Adrenal gland (tissue), 9 donors: ENCODE measurements at regions not wholly inside any gene's neighbourhood (a gene's known extent, or its start where the extent isn't known, plus 50 kb on each side); places are given as distances from the start of the nearest gene placed in this dataset.
"Not testable (repeated sequence)": the region's sequence is repeated elsewhere in the genome, so short reads cannot be mapped to it uniquely, and the experiment has no call there.

Experiments
- DNase-seq, 7 donors: peaks; one replicate each; pipeline ENCODE4 v3.0.0-alpha.2; 2019 to 2020
- H3K27ac ChIP-seq, 5 donors: fragments of 200-600 bp; sonication (generic) in 4 of 5; 1 replicate in 3 of 5; 2 replicates in 2 of 5; pipeline versions ENCODE4 v1.5.1 to v1.8.0; 2016 to 2020; ENCODE audit warnings: mild to moderate bottlenecking in 1 of 5
- H3K27me3 ChIP-seq: fragments of 200-600 bp; 2 replicates; pipeline ENCODE4 v1.8.0; 2021
- H3K36me3 ChIP-seq, 2 donors: fragments of 200-600 bp; replicated peaks in 1 of 2; 1 replicate in 1 of 2; 2 replicates in 1 of 2; pipeline versions ENCODE4 v1.5.1 to v1.8.0; 2018 to 2022
- H3K4me1 ChIP-seq, 2 donors: fragments of 200-600 bp; replicated peaks in 1 of 2; 1 replicate in 1 of 2; 2 replicates in 1 of 2; pipeline versions ENCODE4 v1.5.1 to v1.8.0; 2018 to 2021
- H3K4me3 ChIP-seq, 4 donors: fragments of 200-600 bp; sonication (generic) in 3 of 4; one replicate each; pipeline ENCODE4 v1.5.1; 2016 to 2018
- H3K9me3 ChIP-seq, 3 donors: fragments of 200-600 bp; sonication (generic) in 1 of 3; replicated peaks in 1 of 3; 1 replicate in 2 of 3; 2 replicates in 1 of 3; pipeline versions ENCODE4 v1.5.1 to v1.8.0; 2016 to 2021
- WGBS, 4 donors: extraction: QIAGEN DNeasy Blood & Tissue Kit in 2 of 4; methylation state at CpG; one replicate each; pipeline versions ENCODE4 v1.1.5 to v1.1.7; 2013 to 2017; 5-methylcytosine and 5-hydroxymethylcytosine counted together
- intact Hi-C, 2 donors: fragments of 100-400 bp; cut with DNase I; formaldehyde crosslinking; loops; one replicate each; pipeline versions ENCODE4 v1.14.1 to v1.15.0; 2022 to 2023
- donor health status: healthy with polysubstance abuse.
- donor health status: Bipolar disorder and iron deficiency.
- donor health status: DM: yes; HTN: yes; CAD: no.
- donor health status: DM: no; HTN: no; CAD: no.
- donor health status: DM: no; HTN: no; CAD: no.

DNA sequence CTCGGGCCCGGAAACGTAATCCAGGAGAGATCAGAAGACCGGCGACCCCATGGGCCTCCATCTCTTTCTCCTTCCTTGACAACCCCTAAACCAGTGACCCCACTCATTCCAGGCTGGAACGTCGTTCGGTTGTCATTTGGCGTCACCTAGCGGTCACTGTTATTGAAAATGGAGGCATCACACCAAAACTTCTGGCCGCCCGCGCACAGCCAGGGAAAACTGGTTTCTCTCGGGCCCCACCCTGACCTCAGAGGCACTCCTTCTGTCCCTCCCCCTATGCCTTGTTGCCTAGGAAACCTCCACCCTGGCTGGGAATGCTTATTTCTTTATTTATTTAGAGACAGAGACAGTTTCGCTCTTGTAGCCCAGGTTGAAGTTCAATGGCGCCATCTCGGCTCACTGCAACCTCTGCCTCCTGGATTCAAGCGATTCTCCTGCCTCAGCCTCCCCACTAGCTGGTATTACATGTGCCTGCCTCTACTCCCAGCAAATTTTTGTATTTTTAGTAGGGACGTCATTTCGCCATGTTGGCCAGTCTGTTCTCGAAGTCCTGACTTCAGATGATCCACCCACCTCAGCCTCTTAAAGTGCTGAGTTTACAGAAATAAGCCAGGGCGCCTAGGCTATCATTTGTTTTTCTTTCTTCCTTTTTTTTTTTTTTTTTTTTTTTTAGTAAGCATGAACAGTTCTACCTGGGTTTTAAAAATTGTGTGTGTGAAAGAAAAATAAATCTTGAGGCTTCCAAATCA lies 2144.1 kb upstream of the TPTE start:
- H3K9me3 ChIP-seq, H3K27me3 ChIP-seq, H3K27ac ChIP-seq, H3K36me3 ChIP-seq, H3K4me1 ChIP-seq, DNase-seq, H3K4me3 ChIP-seq, intact Hi-C loops: not testable (repeated sequence)
- WGBS, 4 donors: no CpG with 5 or more reads among the region's 22 CpGs

DNA sequence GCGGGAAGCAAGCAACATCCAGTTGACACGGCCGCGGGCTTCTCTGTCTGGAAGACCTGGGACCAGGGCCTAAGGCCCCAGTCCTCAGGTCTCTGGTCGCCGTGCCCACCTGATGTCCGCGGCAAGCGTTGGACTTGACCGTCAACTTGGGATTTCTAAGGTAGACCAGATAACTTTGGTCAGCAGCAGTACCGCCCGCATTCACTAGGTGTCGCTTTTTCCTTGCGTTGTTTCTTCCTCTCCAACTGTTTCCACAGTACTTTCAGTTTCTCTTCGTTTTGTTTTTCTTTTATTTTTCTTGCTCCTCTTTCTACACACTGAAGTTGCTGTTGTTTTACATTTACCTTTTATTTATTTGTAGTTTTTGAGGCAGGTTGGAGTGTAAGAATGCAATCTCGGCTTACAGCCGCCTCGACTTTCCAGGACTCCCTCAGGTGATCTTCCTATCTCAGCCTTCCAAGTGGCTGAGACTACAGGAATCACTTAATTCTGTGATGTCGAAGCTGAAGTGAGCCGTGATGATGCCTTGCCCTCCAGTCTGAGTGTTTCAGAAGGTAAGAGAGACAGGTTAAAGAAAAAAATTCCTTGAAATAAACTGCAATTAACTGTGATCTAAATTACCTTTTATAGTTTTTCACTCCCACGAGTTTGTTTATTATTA lies 2140.8 kb upstream of the TPTE start:
- H3K27me3 ChIP-seq, H3K36me3 ChIP-seq, H3K9me3 ChIP-seq, intact Hi-C loops, H3K4me3 ChIP-seq, H3K4me1 ChIP-seq, H3K27ac ChIP-seq, DNase-seq: not testable (repeated sequence)
- no CpG with 5 or more reads among the region's 21 CpGs for WGBS, 4 donors

DNA sequence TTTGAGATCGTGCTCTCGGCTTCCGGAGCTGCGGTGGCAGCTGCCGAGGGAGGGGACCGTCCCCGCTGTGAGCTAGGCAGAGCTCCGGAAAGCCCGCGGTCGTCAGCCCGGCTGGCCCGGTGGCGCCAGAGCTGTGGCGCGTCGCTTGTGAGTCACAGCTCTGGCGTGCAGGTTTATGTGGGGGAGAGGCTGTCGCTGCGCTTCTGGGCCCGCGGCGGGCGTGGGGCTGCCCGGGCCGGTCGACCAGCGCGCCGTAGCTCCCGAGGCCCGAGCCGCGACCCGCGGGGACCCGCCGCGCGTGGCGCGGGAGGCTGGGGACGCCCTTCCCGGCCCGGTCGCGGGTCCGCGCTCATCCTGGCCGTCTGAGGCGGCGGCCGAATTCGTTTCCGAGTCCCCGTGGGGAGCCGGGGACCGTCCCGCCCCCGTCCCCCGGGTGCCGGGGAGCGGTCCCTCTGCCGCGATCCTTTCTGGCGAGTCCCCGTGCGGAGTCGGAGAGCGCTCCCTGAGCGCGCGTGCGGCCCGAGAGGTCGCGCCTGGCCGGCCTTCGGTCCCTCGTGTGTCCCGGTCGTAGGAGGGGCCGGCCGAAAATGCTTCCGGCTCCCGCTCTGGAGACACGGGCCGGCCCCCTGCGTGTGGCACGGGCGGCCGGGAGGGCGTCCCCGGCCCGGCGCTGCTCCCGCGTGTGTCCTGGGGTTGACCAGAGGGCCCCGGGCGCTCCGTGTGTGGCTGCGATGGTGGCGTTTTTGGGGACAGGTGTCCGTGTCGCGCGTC lies 2133.0 kb upstream of the TPTE start:
- WGBS, 4 donors: no CpG with 5 or more reads among the region's 107 CpGs
- H3K4me3 ChIP-seq, intact Hi-C loops: not testable (repeated sequence)

DNA sequence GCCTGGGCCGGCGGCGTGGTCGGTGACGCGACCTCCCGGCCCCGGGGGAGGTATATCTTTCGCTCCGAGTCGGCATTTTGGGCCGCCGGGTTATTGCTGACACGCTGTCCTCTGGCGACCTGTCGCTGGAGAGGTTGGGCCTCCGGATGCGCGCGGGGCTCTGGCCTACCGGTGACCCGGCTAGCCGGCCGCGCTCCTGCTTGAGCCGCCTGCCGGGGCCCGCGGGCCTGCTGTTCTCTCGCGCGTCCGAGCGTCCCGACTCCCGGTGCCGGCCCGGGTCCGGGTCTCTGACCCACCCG lies 2132.5 kb upstream of the TPTE start:
- H3K27me3 ChIP-seq, H3K4me1 ChIP-seq, intact Hi-C loops, H3K27ac ChIP-seq, H3K36me3 ChIP-seq, H3K9me3 ChIP-seq, DNase-seq, H3K4me3 ChIP-seq: not testable (repeated sequence)
- WGBS, 4 donors: no CpG with 5 or more reads among the region's 40 CpGs

More for the DNA sequence above, 2133.0 kb upstream of the TPTE start:
- H3K36me3 ChIP-seq, H3K4me1 ChIP-seq, H3K9me3 ChIP-seq, H3K27ac ChIP-seq, H3K27me3 ChIP-seq, DNase-seq: not testable (repeated sequence)

DNA sequence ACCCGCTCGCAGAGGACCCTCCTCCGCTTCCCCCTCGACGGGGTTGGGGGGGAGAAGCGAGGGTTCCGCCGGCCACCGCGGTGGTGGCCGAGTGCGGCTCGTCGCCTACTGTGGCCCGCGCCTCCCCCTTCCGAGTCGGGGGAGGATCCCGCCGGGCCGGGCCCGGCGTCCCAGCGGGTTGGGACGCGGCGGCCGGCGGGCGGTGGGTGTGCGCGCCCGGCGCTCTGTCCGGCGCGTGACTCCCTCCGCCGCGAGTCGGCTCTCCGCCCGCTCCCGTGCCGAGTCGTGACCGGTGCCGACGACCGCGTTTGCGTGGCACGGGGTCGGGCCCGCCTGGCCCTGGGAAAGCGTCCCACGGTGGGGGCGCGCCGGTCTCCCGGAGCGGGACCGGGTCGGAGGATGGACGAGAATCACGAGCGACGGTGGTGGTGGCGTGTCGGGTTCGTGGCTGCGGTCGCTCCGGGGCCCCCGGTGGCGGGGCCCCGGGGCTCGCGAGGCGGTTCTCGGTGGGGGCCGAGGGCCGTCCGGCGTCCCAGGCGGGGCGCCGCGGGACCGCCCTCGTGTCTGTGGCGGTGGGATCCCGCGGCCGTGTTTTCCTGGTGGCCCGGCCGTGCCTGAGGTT lies 2130.7 kb upstream of the TPTE start:
- intact Hi-C loops, H3K27me3 ChIP-seq, H3K36me3 ChIP-seq, H3K4me3 ChIP-seq, H3K9me3 ChIP-seq, H3K27ac ChIP-seq, H3K4me1 ChIP-seq, DNase-seq: not testable (repeated sequence)
- no CpG with 5 or more reads among the region's 97 CpGs for WGBS, 4 donors

DNA sequence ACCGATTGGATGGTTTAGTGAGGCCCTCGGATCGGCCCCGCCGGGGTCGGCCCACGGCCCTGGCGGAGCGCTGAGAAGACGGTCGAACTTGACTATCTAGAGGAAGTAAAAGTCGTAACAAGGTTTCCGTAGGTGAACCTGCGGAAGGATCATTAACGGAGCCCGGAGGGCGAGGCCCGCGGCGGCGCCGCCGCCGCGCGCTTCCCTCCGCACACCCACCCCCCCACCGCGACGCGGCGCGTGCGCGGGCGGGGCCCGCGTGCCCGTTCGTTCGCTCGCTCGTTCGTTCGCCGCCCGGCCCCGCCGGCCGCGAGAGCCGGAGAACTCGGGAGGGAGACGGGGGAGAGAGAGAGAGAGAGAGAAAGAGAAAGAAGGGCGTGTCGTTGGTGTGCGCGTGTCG lies 2127.0 kb upstream of the TPTE start:
- not testable (repeated sequence) for H3K9me3 ChIP-seq
- no CpG with 5 or more reads among the region's 59 CpGs for whole genome bisulfite sequencing, 4 donors

DNA sequence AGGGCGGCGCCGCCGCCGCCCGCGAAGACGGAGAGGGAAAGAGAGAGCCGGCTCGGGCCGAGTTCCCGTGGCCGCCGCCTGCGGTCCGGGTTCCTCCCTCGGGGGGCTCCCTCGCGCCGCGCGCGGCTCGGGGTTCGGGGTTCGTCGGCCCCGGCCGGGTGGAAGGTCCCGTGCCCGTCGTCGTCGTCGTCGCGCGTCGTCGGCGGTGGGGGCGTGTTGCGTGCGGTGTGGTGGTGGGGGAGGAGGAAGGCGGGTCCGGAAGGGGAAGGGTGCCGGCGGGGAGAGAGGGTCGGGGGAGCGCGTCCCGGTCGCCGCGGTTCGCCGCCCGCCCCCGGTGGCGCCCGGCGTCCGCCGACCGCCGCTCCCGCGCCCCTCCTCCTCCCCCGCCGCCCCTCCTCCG lies 2125.4 kb upstream of the TPTE start:
- H3K27ac ChIP-seq, intact Hi-C loops, H3K9me3 ChIP-seq, H3K4me1 ChIP-seq, H3K36me3 ChIP-seq, H3K27me3 ChIP-seq, DNase-seq, H3K4me3 ChIP-seq: not testable (repeated sequence)
- WGBS, 4 donors: no CpG with 5 or more reads among the region's 71 CpGs

More for the DNA sequence above, 2127.0 kb upstream of the TPTE start:
- H3K36me3 ChIP-seq, intact Hi-C loops, DNase-seq, H3K27me3 ChIP-seq, H3K4me3 ChIP-seq, H3K27ac ChIP-seq, H3K4me1 ChIP-seq: not testable (repeated sequence)

DNA sequence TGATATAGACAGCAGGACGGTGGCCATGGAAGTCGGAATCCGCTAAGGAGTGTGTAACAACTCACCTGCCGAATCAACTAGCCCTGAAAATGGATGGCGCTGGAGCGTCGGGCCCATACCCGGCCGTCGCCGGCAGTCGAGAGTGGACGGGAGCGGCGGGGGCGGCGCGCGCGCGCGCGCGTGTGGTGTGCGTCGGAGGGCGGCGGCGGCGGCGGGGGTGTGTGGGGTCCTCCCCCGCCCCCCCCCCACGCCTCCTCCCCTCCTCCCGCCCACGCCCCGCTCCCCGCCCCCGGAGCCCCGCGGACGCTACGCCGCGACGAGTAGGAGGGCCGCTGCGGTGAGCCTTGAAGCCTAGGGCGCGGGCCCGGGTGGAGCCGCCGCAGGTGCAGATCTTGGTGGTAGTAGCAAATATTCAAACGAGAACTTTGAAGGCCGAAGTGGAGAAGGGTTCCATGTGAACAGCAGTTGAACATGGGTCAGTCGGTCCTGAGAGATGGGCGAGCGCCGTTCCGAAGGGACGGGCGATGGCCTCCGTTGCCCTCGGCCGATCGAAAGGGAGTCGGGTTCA lies 2122.4 kb upstream of the TPTE start:
- H3K27ac ChIP-seq, H3K4me3 ChIP-seq, H3K27me3 ChIP-seq, H3K4me1 ChIP-seq, H3K9me3 ChIP-seq, DNase-seq, H3K36me3 ChIP-seq, intact Hi-C loops: not testable (repeated sequence)
- WGBS, 4 donors: no CpG with 5 or more reads among the region's 66 CpGs

DNA sequence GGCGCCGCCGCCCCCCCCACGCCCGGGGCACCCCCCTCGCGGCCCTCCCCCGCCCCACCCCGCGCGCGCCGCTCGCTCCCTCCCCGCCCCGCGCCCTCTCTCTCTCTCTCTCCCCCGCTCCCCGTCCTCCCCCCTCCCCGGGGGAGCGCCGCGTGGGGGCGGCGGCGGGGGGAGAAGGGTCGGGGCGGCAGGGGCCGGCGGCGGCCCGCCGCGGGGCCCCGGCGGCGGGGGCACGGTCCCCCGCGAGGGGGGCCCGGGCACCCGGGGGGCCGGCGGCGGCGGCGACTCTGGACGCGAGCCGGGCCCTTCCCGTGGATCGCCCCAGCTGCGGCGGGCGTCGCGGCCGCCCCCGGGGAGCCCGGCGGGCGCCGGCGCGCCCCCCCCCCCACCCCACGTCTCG lies 2121.5 kb upstream of the TPTE start:
- intact Hi-C loops, H3K4me3 ChIP-seq: not testable (repeated sequence)
- WGBS, 4 donors: no CpG with 5 or more reads among the region's 67 CpGs

DNA sequence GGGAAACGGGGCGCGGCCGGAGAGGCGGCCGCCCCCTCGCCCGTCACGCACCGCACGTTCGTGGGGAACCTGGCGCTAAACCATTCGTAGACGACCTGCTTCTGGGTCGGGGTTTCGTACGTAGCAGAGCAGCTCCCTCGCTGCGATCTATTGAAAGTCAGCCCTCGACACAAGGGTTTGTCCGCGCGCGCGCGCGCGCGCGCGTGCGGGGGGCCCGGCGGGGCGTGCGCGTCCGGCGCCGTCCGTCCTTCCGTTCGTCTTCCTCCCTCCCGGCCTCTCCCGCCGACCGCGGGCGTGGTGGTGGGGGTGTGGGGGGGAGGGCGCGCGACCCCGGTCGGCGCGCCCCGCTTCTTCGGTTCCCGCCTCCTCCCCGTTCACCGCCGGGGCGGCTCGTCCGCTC lies 2119.6 kb upstream of the TPTE start:
- WGBS, 4 donors: no CpG with 5 or more reads among the region's 66 CpGs

More for the DNA sequence above, 2121.5 kb upstream of the TPTE start:
- not testable (repeated sequence) for H3K27me3 ChIP-seq, H3K9me3 ChIP-seq, H3K36me3 ChIP-seq, H3K27ac ChIP-seq, H3K4me1 ChIP-seq, DNase-seq

More for the DNA sequence above, 2119.6 kb upstream of the TPTE start:
- H3K4me3 ChIP-seq, H3K27ac ChIP-seq, H3K9me3 ChIP-seq, H3K36me3 ChIP-seq, DNase-seq, H3K27me3 ChIP-seq, intact Hi-C loops, H3K4me1 ChIP-seq: not testable (repeated sequence)
